GM18870 (cell line): ENCODE measurements at regions not wholly inside any gene's neighbourhood (a gene's known extent, or its start where the extent isn't known, plus 50 kb on each side); places are given as distances from the start of the nearest gene placed in this dataset.
"Not testable (repeated sequence)": the region's sequence is repeated elsewhere in the genome, so short reads cannot be mapped to it uniquely, and the experiment has no call there.

Experiments used
- ATAC-seq: cut with Tn5 transposase; IDR thresholded peaks from one replicate; pipeline ENCODE4 v1.9.1; 2021; ENCODE audit warnings: moderate library complexity; ENCODE audit not compliant: unreplicated experiment

- ATAC-seq, result peak; percentile 41
These were observed 103.6 kb upstream of the CHD1 start for GRCh38 chr5:99032234-99033013.

GRCh38 chr5:99030906-99031440 is 102.2 kb upstream of the CHD1 start:
- ATAC-seq, result no peak

- ATAC-seq, result no peak
These were observed 100.4 kb upstream of the CHD1 start for GRCh38 chr5:99029172-99029571.

GRCh38 chr5:99028170-99028569 is 99.4 kb upstream of the CHD1 start:
- not testable (repeated sequence) for ATAC-seq

GRCh38 chr5:99025298-99026045 is 96.7 kb upstream of the CHD1 start:
- ATAC-seq, result no peak

- ATAC-seq, result no peak
These were observed 94.5 kb upstream of the CHD1 start for GRCh38 chr5:99023330-99023729.

- ATAC-seq, result no peak
These were observed 93.4 kb upstream of the CHD1 start for GRCh38 chr5:99022250-99022649.

GRCh38 chr5:99020698-99021048 is 91.9 kb upstream of the CHD1 start:
- ATAC-seq, result no peak

GRCh38 chr5:99019812-99020697 is 91.2 kb upstream of the CHD1 start:
- peak; percentile 76 for ATAC-seq

GRCh38 chr5:99019254-99019653 is 90.4 kb upstream of the CHD1 start:
- ATAC-seq, result no peak

GRCh38 chr5:99010294-99010693 is 81.5 kb upstream of the CHD1 start:
- no peak for ATAC-seq

GRCh38 chr5:99008009-99008408 is 79.2 kb upstream of the CHD1 start:
- ATAC-seq, result not testable (repeated sequence)

GRCh38 chr5:99005506-99005905 is 76.7 kb upstream of the CHD1 start:
- ATAC-seq, result no peak

- ATAC-seq, result peak; percentile 100
These were observed 76.2 kb upstream of the CHD1 start for GRCh38 chr5:99004960-99005359.

- no peak for ATAC-seq
These were observed 72.1 kb upstream of the CHD1 start for GRCh38 chr5:99000876-99001275.

GRCh38 chr5:99000221-99000620 is 71.4 kb upstream of the CHD1 start:
- ATAC-seq, result no peak

- ATAC-seq, result no peak
These were observed 70.8 kb upstream of the CHD1 start for GRCh38 chr5:98999631-99000030.

- no peak for ATAC-seq
These were observed 68.2 kb upstream of the CHD1 start for GRCh38 chr5:98997000-98997399.

- no peak for ATAC-seq
These were observed 65.8 kb upstream of the CHD1 start for GRCh38 chr5:98994611-98995010.

- no peak for ATAC-seq
These were observed 64.7 kb upstream of the CHD1 start for GRCh38 chr5:98993512-98993911.

- ATAC-seq, result no peak
These were observed 63.7 kb upstream of the CHD1 start for GRCh38 chr5:98992552-98992951.
